Inflammatory macrophage treated with lipopolysaccharide for 1 hour (primary cell): ENCODE measurements at regions not wholly inside any gene's neighbourhood (a gene's known extent, or its start where the extent isn't known, plus 50 kb on each side); places are given as distances from the start of the nearest gene placed in this dataset.

ENCODE experiments used
- DNase-seq, 2 donors: peaks; one replicate each; pipeline ENCODE4 v3.0.0-alpha.2; 2020 to 2022

DNA sequence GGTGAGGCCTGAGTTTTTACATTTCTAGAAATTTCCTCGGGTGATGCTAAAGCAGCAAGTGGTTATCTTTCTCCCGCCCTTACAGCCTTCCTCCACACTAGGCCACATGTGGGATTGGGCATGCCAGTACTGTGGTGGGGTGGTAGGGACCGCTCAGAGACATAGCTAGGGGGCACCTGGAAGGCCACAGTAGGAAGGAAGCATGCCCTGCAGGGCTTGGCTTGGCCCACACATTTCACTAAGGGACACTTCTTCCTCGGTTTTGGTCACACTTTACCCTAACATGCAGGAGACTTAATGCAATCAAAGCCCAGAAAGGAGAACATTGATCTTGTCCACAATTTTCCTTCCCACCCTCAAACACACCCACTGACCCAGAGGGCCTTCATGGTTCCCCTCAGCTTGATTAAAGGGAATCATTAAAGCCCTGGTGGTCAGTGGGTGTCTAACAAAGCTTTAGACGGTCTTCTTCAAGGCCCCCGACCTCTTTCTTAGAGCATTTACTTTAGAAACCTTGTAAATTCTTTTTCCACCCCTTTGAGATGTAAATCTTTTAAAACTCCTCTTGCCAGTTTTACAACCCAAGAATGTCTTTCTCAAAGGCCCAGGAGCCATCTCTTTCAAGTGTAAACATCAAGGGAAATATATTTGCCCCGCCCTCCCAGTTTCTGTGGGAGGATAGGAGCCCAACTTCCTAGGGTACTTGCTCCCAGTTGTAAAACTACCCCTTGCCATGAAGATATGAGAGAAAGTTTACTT, 246.4 kb upstream of the PTBP2 start:
- no peak for DNase-seq

DNA sequence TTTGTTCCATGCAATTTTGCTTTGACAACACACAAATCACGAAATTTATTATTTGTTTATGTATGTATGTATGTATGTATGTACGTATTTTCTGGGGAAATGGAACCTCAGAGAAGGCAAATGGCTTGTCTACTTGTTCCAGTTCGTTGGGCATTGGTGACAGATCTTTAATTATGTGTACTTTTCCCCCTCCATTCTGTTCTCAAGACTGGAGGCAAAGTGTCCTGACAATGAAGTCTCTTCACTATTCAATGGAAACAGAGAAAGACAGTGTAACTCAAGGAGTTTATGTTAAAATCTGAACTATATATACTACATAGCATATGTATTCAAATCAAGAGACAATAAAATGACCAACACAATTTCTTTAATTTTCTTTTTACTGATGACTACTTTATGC, 245.7 kb upstream of the PTBP2 start:
- DNase-seq = no peak

DNA sequence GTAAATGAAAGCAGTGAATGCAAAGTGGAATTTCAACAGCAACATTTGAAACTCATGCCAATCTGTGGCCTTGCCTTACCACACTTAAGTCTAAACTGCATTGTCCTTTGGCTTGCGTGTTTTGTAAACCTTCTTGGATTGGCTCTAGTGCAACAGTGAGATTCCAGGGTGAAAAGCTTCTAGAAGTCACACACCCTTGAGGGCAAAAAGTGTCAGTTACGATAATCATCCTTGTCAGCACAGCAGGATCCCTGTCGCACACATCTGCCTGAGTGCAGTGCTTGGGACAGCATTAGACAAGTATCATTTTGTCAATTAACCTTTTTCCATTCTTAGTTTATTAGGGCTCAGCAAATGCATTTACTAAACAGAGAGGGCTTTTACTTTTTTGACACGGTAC, 243.4 kb upstream of the PTBP2 start:
- no peak for DNase-seq

DNA sequence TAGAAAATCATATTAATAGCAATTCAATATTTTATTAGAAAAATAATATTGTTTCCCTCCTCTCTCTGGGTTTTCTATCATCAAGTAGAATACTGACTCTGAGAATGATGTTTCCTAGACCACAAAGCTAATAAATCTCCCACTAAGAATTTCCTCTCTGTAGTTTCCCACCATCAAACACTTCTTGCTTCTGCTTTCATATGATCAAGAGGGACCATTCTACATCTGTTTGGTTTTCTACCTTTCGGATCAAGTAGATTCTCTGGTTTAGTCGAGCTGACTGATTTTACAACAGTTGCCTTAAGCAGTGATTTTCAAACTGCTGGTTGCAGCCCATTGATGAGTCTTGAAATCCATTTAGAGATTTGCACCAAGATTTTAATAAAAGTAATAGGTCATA, 240.2 kb upstream of the PTBP2 start:
- no peak for DNase-seq

DNA sequence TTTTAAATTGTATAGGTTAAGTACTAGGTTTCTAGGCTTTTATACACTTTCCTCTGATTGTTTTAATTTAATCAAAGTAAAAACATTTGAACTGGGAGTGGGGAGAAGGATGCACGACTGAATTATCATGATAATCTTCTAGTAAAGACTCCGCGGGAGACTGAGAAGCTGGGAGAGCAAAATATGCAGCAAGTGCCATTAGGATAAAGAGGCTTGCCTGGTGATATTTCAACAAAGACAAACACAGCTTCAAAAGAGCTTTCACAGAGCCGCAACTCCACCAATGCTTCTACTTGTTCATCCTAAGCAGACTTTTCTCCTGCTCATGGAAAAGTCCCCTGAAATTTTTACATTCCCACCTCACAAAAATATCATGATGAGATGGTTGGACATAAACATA, 239.0 kb upstream of the PTBP2 start:
- no peak for DNase-seq

DNA sequence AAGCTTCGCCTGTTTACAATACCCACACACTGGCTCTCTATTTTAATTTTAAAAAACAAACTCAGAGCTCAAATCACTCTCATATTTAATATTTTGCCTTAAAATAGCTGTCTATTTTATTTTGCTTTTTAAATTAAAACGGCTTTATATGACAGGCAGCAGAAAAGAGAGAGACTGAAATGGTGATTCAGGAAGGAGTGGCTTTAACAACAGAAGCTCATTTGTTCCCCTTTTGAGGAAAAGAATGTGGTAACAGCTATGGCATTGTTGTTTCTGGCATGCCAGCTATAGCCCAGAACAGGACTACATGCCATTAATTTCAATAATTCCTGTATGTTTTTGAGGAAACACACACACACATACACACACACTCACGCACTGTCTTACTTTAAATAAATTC, 234.2 kb upstream of the PTBP2 start:
- no peak for DNase-seq

DNA sequence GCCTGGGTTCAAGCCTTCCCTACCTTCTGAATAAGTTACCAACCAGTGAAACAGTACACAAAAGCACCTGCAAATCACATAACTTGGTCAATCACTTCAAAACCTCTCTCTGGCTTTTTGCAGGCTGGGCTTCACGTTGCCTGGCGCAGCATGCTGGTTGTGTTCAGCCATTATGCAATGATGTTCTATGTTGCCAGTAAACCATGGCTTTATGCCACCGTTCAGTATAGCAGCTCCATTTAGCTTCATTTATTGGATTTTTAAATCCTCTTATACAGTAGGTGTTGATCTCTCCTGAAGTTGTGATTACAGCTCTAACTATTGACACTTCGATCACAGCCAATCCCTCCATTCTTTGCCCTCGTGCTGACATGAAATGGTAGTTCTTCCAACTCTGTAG, 233.6 kb upstream of the PTBP2 start:
- DNase-seq = no peak

DNA sequence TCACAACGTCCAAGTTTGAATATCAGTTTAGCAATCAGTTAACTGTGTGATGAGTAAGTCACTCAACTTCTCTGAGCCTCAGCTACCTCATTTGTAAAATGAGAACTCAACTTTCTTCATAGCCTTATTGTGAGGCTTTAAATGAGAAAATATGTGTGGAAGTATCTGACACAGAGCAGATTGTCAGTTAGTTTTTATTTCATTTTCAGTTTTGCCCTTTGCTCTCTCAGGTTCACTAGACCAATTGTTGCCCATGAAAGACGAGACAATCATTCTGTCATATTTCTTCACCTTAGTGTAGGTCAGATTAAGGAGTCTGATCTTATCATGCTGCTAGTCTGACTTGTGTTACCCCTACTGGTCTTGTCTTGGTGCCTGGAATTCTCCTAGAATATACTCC, 232.8 kb upstream of the PTBP2 start:
- no peak for DNase-seq

DNA sequence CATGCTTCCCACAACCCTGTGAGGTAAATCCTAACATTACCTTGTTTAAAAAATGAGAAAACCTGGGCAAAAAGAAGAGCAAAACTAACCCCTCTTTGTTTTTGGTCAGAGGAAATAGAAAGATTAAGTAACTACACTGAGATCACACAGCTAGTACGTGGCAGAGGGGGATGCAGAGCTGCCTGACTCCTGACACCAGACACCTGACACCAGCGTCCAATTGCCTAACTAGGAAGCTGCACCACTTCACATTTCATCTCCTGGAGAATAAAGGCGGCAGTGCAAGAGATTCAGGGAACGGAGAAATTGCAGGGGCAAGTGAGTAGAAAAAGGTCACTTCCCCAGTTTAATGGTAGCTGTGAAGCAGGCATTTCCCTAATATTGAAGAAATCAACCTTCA, 229.3 kb upstream of the PTBP2 start:
- no peak for DNase-seq

DNA sequence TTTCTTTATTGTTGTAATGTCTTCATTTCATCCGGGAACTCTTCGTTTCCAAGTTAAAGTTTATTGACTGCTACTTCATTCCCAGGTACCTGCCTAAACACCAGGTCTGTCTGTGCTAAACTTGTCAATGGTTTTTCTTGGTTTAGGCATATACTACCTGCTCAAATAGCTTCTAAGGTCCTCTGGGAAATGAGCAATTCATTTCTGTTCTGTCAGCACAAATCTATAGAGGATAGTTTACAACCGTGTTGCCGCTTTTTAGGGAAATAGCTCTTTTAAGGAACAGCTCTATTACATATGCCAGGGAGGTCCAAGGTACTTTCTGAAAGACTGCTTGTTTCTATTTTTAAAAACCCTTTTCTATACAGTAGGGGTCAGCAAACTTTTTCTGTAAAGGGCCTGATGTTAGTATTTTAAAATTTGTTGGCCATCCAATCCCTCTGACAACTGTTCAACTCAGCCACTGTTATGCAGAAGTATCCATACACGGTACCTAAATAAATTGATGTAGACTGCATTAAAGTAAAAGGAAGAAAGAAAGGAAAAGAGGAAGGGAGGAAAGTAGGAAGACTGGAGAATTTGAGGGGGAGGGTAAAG, 222.7 kb upstream of the PTBP2 start:
- no peak for DNase-seq

DNA sequence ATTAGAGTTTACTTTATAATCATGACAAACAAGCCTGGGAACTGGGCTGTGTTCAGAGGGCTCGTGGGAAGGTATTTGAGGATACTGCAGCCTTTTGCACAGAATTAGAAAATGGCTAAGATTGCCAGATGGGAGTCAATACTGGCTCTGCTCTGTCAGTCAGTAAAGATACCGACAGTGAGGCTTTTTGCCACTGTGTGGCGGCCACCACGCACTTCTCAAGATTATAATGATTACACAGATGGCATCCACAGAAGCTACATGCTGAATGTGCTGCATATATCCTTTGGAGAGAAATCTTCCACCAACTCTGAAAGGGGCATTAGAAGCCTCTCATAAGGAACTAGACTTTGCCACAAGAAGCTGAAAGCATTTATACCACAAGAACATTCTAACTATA, 213.4 kb upstream of the PTBP2 start:
- no peak for DNase-seq

DNA sequence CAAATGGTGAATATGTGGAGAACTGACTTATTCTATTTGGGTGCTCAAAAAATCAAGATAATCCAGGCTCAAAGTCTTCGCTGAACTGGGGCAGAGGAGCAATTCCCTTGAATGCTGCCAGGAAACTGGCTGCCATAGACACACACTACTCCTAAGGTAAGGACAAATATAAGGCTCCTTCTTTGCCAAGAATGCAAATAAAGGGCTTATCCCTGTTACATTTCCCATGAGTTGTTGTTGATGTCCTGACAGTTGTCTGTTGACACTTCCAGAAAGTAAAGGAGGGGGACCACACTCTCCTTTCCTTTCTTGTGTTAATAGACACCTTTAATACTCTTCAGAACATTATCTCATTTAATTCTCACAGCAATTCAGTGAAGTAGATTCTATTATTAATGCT, 212.2 kb upstream of the PTBP2 start:
- no peak for DNase-seq

DNA sequence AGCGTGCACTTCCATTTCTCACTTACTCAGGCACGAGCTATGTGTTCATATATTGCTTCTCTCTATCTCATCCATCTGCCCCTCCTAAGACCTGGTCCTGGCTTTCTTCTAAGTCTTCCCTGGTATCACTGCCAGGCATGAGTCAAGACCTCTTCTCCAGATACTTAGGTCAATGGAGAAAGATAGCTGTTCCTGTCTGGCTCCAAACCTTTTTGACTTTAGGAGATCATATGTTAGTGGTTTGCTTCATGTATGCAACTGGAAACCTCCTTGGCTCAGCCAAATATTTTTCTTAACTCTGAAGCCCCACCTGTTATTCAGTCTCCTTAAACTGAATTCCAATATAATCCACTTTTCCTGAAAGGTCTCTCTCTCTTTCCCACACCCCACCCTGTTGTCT, 211.6 kb upstream of the PTBP2 start:
- DNase-seq = no peak

DNA sequence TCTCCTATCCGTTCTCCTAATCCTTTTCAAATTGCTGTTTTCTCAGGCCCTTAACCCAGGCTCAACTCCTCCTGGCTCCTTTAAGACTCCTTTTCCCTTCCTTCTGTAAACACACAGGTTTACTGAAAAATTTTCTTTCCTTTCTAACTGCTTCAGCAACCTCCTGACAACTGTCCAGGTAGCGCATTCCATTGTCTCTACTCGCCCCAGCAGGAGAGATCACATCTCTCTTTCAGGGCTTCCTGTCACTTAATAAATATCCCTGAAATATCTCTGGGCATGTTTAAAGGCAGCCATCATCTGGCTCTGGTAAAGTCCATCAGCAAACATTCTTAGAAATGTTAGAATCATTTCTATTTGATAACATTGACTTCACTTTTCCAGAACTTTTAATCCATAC, 211.2 kb upstream of the PTBP2 start:
- DNase-seq = no peak

DNA sequence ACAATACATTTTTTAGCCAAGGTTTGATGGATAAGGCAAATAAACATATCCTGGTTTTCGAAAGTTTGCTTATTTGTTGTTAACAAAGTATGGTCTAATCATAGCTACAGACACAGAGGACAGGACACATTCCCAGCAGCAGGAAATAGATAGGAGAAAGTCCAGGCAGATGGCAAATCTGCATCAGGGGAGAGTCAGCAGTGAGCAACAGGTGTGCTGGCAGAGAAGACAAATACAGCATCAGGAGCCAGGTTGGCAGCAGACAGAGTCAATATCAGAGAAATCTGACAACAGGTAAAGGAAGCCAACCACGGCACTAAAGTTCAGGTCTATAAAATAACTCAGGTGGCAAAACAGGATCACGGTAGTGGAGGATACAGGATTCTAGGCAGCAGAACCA, 210.7 kb upstream of the PTBP2 start:
- no peak for DNase-seq

DNA sequence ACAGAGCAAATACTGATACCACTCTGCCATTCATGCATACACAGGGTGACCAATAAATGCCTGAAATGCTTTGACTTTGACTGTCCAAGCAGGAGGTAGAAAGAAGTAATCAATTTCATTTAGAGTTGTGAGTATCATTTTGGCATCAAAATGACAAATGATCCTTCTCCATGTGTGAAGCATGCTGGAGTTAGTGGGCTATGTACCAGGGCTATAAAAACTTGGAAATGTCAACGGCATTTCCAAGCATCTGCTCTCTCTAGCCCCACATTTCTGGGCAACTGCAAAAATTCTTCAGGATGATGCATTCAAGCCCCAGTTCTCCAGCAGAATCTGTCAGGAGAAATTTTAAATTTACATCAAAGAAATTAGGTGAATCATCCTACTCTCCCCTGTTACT, 208.4 kb upstream of the PTBP2 start:
- no peak for DNase-seq

DNA sequence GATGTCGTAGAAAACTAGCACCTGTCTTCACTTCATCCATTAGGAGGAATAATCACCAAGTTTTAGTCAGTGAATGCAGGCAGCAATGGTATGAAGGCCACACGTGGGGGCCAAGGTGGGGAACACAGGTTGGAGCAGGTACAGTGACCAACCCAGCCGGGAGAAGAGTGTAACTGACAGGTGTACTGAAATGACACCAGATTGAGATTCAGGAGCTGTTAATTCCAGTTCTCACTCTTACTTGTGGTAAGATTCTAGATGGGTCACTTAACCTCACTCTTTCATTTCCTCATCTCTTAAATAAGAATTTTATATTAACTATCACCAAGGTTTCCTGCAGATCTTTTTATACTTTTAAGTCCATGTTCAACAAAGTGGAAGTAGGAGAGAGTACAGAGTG, 206.2 kb upstream of the PTBP2 start:
- DNase-seq = no peak

DNA sequence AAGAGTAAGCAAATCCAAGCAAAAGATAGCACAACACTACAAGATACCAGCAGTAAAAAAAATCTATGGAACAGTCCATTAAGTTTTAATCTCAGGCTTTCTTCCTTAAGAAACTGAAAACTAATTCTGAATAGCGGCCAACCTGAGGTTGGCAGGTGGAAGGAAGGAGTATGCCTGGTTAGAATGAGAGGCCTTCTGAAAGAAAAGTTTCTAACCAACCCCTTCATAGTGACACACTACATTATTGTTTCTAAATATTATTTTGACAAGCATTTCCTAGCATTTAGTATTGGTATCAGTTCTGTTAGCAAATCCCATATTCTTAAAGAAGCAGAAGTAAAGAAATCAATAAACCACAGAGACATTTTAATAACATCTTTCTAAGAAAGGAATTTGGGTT, 205.7 kb upstream of the PTBP2 start:
- DNase-seq = no peak

DNA sequence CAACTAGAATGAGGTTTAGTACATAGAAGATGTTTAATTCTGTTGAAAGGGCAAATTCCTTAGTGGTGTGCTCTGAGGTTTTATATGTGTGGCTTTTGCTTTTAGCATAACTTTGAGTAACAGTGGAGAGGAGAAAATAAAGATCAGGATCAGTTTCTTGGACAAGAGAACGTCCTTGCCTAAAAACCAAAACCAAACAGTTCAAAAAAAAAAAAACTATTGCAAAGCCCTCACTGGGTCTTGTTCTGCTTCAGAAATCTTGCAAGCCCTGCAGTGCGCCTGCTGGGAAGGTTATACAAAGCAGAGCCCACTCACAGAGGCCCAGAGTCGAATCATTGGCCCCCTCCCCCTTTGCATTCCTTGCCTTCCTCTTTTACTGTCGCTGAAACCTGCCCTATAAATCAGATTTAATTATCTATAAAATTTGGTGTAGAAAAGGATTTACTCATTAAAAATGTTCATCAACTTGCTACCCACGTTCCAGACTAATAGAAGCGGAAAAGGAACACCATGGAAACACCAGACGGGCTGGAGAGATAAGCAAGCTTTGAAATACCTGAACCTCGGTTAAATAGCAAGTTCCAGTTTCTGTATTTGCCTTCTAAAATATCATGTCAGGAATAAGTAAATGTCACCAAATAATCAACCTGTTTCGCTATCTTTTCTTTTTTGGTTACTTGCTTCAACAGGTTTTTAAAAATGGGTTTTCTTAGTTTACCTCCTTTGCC, 201.6 kb upstream of the PTBP2 start:
- no peak for DNase-seq

DNA sequence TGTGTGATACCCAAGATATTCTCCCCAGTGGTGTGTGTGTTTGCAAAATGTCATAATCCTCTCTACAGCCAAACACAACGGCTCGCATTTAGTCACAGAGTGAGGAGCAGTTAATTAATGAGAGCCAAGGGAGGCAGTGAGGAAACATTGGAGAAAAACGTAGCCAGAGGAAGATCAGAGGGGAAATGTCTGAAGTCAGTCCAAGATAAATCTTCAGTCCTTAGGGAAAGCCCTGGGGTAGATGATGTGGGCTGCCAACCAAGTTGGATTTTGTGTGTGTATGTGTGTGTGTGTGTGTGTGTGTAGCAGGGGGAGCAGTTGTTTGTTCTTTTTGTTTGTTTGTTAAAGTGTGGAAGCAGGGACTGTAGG, 201.0 kb upstream of the PTBP2 start:
- DNase-seq = no peak

DNA sequence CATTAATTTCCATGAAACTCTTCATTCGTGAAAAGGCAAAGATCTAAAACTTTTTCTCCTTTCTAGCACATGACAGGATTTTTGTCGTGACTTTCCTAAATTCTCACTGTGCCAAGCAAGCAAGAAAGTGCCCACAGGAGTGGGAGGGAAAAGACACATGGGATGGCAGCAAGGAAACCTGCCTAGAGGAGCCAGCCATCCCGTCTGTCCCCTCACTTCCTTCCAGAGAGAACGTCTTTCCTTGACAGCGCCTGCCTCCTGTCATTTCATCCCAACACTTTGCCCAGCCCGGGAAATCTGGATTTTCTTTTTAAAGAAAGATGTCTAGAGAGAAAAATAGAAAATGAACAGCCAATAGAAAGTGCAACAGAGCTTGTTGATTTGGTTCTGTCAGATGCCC, 200.6 kb upstream of the PTBP2 start:
- DNase-seq = no peak

DNA sequence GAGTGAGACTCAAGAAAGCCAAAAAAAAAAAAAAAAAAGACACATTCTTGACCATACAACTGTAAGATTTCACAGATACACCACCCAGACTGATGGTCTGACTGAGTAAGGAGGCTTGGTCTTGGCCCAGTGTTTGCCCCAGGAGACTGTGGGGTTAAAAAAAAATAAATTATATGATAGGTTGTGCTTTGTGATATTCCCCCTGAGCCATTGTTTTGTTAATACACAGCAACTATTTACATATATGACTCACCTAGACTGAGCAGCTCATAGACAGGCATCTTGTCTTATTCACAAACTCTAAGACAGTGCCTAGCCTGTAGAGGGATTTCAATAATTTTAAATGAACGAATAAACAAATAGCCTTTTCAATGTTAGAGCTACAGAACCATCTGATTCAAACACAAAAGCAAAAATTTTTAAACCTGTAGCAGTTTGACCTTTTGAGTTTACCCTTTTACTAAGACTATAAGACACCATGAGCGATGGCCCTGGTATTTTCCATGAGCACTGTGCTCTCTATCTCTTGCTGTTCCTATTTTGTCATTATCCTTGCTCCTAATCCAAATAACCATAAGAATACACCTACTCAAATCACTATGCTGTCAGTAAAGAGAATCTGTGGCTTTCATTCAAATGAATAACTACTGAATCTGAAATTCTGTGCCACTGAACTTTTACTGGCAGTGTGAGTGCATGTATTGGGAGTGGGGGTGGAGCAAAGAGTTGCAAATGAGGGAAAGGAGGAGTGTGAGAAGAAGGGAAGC, 199.4 kb upstream of the PTBP2 start:
- DNase-seq = no peak

DNA sequence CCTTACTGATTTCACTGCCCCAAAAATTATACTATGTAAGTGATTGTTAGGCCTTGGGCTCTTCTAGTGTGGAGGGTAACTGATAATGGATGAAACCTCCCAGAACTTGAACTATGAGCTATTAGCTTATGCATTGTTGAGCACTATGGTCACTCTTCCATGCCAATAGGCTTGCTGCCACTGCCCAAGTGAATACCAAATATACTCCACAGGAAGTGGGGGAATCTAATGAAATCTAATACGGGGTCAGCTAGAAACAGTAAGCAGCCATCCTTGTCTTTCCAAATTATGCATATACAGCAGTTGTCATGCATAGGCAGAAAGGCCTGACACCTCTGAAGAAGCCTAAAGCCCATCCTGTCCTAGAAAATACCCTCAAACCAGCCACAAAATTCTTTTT, 198.7 kb upstream of the PTBP2 start:
- no peak for DNase-seq

DNA sequence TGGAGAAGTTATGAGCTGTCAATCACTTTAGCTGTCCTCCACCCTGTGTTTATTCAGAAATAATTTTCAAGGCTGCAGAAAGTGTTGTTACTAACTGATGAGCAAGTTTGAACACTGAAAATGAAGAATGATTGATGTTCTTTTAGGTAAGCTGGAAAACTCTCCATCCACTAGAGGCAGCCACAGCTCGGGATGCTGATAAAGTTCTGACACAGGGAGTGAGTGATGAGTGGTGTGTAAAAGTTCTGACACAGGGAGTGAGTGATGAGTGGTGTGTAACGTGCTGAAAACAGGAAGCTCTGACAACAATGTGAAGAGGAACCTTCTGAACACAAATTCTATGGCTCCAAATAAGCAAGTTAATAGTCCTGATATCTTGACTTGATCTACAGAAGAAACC, 197.5 kb upstream of the PTBP2 start:
- DNase-seq = peak in 1 of 2 donors; percentile 3
